ENCODE measurements at regions not wholly inside any gene's neighbourhood (a gene's known extent, or its start where the extent isn't known, plus 50 kb on each side); places are given as distances from the start of the nearest gene placed in this dataset.

DNA sequence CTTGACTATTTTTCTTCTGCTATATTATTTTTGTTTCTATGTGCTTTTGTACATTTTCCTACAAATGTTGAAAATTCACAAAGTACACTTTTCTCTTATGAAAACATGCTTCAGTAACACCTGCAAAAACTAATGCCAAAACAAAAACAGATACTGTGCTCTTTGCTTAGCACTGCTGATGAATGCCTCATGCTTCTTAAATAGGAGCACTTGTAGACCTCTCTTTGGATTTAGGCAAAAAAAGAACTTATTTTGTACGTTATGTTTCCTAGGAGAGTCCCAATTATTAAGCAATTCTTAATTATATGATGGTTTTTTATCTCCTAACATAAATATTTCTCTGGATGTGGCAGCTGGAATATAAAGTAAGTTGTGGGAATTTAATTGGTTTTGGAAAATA lies 285.0 kb upstream of the ARSJ start:
- intact Hi-C loops (cut with micrococcal nuclease; ENCODE audit: unreplicated experiment): no loop called here
- no peak for DNase-seq
- ChIA-PET CTCF (no interaction called here), POLR2A (ENCODE audit: unreplicated experiment) (no interaction called here)
- Histone ChIP-seq H3K4me1 (replicated peaks; ENCODE audit: insufficient read depth) (no peaks in the 10 kb centered on the region), H3K36me3 (ENCODE audit: low read depth) (no peaks in the 10 kb centered on the region), H3F3A (ENCODE audit: insufficient read depth, low read depth) (no peaks in the 10 kb centered on the region), H3K27ac (no peak overlapping the region), H4K20me1 (ENCODE audit: insufficient read depth) (no peaks in the 10 kb centered on the region), H3K4me2 (no peak overlapping the region), H3K4me3 (no peak overlapping the region), H3K79me2 (ENCODE audit: low read depth) (no peaks in the 10 kb centered on the region), H3K27me3 (ENCODE audit: insufficient read depth, low read depth) (no peaks in the 10 kb centered on the region), H3K9me3 (ENCODE audit: insufficient read depth, low read depth) (no peaks in the 10 kb centered on the region), H2AFZ (no peak overlapping the region), H3K9me2 (ENCODE audit: insufficient read depth) (no peaks in the 10 kb centered on the region)
- TF ChIP-seq, protein P1, sequence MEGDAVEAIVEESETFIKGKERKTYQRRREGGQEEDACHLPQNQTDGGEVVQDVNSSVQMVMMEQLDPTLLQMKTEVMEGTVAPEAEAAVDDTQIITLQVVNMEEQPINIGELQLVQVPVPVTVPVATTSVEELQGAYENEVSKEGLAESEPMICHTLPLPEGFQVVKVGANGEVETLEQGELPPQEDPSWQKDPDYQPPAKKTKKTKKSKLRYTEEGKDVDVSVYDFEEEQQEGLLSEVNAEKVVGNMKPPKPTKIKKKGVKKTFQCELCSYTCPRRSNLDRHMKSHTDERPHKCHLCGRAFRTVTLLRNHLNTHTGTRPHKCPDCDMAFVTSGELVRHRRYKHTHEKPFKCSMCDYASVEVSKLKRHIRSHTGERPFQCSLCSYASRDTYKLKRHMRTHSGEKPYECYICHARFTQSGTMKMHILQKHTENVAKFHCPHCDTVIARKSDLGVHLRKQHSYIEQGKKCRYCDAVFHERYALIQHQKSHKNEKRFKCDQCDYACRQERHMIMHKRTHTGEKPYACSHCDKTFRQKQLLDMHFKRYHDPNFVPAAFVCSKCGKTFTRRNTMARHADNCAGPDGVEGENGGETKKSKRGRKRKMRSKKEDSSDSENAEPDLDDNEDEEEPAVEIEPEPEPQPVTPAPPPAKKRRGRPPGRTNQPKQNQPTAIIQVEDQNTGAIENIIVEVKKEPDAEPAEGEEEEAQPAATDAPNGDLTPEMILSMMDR (conservative IDR thresholded peaks at IDR 0.05): no peak
- TF ChIP-seq EZH2 (IDR thresholded peaks at IDR 0.05; ENCODE audit: low read depth): no peak
- no TSS peak for BruUV-seq (replicated peaks)

GRCh38 chr4:114264877-114265291 lies 285.4 kb upstream of the ARSJ start:
- Histone ChIP-seq H3K4me2 (no peak overlapping the region), H3K27me3 (ENCODE audit: insufficient read depth, low read depth) (no peaks in the 10 kb centered on the region), H4K20me1 (ENCODE audit: insufficient read depth) (no peaks in the 10 kb centered on the region), H3F3A (ENCODE audit: insufficient read depth, low read depth) (no peaks in the 10 kb centered on the region), H3K9me2 (ENCODE audit: insufficient read depth) (no peaks in the 10 kb centered on the region), H3K36me3 (ENCODE audit: low read depth) (no peaks in the 10 kb centered on the region), H3K4me3 (no peak overlapping the region), H3K4me1 (replicated peaks; ENCODE audit: insufficient read depth) (no peaks in the 10 kb centered on the region), H3K27ac (no peak overlapping the region), H2AFZ (no peak overlapping the region), H3K9me3 (ENCODE audit: insufficient read depth, low read depth) (no peaks in the 10 kb centered on the region), H3K79me2 (ENCODE audit: low read depth) (no peaks in the 10 kb centered on the region)
- TF ChIP-seq EZH2 (IDR thresholded peaks at IDR 0.05; ENCODE audit: low read depth): no peak
- TF ChIP-seq, protein P1 (conservative IDR thresholded peaks at IDR 0.05): no peak
- DNase-seq: no peak
- POLR2A ChIA-PET (ENCODE audit: unreplicated experiment): no interaction called here
- CTCF ChIA-PET: no interaction called here
- BruUV-seq (replicated peaks): no TSS peak
- intact Hi-C loops (cut with micrococcal nuclease; ENCODE audit: unreplicated experiment): no loop called here

DNA sequence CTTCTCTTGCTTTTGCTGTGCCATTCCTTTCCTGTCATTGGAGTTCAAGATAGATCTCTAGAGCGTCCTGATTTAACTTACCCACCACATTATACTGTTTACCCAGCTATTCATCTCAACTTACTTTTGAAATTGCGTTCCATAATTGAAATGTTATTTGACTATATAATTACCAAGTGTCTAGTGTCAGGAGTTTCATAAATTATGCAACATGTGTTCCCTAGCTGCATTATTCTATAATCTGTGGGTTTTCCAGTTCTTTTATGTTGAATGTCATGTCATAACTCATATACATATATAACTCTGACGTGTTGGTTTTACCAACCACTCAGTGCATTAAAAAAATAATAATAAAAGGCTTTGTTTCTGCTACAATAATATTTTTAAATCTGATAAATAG lies 285.9 kb upstream of the ARSJ start:
- DNase-seq: no peak
- no peaks in the 10 kb centered on the region for H3K9me2 ChIP-seq (ENCODE audit: insufficient read depth)
- H3K4me1 ChIP-seq (replicated peaks; ENCODE audit: insufficient read depth): no peaks in the 10 kb centered on the region
- H3F3A ChIP-seq (ENCODE audit: insufficient read depth, low read depth): no peaks in the 10 kb centered on the region
- no peaks in the 10 kb centered on the region for H4K20me1 ChIP-seq (ENCODE audit: insufficient read depth)
- H3K27ac ChIP-seq: no peak overlapping the region
- H3K79me2 ChIP-seq (ENCODE audit: low read depth): no peaks in the 10 kb centered on the region
- TF ChIP-seq EZH2 (IDR thresholded peaks at IDR 0.05; ENCODE audit: low read depth): no peak
- no peak overlapping the region for H3K4me3 ChIP-seq
- H2AFZ ChIP-seq: no peak overlapping the region
- no peak overlapping the region for H3K4me2 ChIP-seq
- no peaks in the 10 kb centered on the region for H3K27me3 ChIP-seq (ENCODE audit: insufficient read depth, low read depth)
- ChIA-PET POLR2A (ENCODE audit: unreplicated experiment) (no interaction called here), CTCF (no interaction called here)
- H3K9me3 ChIP-seq (ENCODE audit: insufficient read depth, low read depth): no peaks in the 10 kb centered on the region
- BruUV-seq (replicated peaks): no TSS peak
- H3K36me3 ChIP-seq (ENCODE audit: low read depth): no peaks in the 10 kb centered on the region
- intact Hi-C loops (cut with micrococcal nuclease; ENCODE audit: unreplicated experiment): no loop called here

- Histone ChIP-seq H3K4me2 (no peak overlapping the region), H3K79me2 (ENCODE audit: low read depth) (no peaks in the 10 kb centered on the region), H3K27me3 (ENCODE audit: insufficient read depth, low read depth) (no peaks in the 10 kb centered on the region), H3K27ac (no peak overlapping the region), H3K36me3 (ENCODE audit: low read depth) (no peaks in the 10 kb centered on the region), H4K20me1 (ENCODE audit: insufficient read depth) (no peaks in the 10 kb centered on the region), H3K4me1 (replicated peaks; ENCODE audit: insufficient read depth) (no peaks in the 10 kb centered on the region), H3K9me3 (ENCODE audit: insufficient read depth, low read depth) (no peaks in the 10 kb centered on the region), H3K9me2 (ENCODE audit: insufficient read depth) (no peaks in the 10 kb centered on the region), H2AFZ (no peak overlapping the region), H3K4me3 (no peak overlapping the region), H3F3A (ENCODE audit: insufficient read depth, low read depth) (no peaks in the 10 kb centered on the region)
- ChIA-PET CTCF (no interaction called here), POLR2A (ENCODE audit: unreplicated experiment) (no interaction called here)
- intact Hi-C loops (cut with micrococcal nuclease; ENCODE audit: unreplicated experiment): no loop called here
- TF ChIP-seq EZH2 (IDR thresholded peaks at IDR 0.05; ENCODE audit: low read depth): no peak
- TF ChIP-seq, protein P1 (conservative IDR thresholded peaks at IDR 0.05): no peak
- no TSS peak for BruUV-seq (replicated peaks)
- no peak for DNase-seq
Measured at GRCh38 chr4:114267976-114268375, 288.5 kb upstream of the ARSJ start.

Measured in PC-9 (cell line).